HG03045 (cell line): ENCODE measurements at regions not wholly inside any gene's neighbourhood (a gene's known extent, or its start where the extent isn't known, plus 50 kb on each side); places are given as distances from the start of the nearest gene placed in this dataset.

ENCODE experiments used
- ATAC-seq: cut with Tn5 transposase; IDR thresholded peaks from one replicate; pipeline ENCODE4 v1.9.1; 2021; ENCODE audit warnings: mild to moderate bottlenecking, moderate library complexity; ENCODE audit not compliant: unreplicated experiment

- no peak for ATAC-seq
These were observed 1707.6 kb upstream of the SLC10A2 start for GRCh38 chr13:104773775-104774174.

GRCh38 chr13:104769545-104769944 lies 1703.3 kb upstream of the SLC10A2 start:
- ATAC-seq: no peak

DNA sequence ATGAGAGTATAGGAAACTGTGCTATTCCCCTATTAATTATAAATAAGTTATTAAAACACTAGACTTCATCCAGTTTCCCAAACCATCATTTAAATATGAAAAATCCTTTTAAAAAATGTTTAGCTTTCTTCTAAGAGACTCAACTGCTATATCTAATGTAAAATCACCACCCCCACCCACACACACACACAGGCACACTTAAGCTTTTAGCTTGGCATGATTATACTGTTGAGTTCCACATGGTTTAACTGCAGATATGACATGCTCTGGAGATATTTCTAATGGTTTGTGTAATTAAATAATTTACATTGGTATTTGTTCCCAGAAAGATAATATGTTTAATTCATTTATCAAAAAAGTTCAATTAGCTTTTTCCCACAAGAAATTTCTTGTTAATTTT lies 1700.1 kb upstream of the SLC10A2 start:
- no peak for ATAC-seq

DNA sequence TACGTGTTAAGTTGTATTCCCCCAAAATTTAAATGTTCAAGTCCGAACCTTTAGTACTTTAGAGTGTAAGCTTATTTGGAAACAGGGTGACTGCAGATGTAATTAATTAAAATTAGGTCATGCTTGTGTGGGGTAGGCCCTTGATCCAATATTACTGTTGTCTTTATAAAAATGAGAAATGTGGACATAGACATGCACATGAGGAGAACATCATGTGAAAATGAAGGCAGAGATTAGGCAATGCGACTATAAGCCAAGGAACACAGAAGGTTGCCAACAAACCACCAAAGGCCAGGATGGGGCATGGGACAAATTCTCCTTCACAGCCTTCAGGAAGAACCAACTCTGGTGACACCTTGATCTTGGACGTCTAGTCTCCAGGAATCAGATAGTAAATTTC lies 1698.4 kb upstream of the SLC10A2 start:
- no peak for ATAC-seq

- no peak for ATAC-seq
These were observed 1692.9 kb upstream of the SLC10A2 start for GRCh38 chr13:104759069-104759468.

GRCh38 chr13:104757712-104758111 lies 1691.5 kb upstream of the SLC10A2 start:
- no peak for ATAC-seq

GRCh38 chr13:104750377-104750776 lies 1684.2 kb upstream of the SLC10A2 start:
- ATAC-seq: no peak

DNA sequence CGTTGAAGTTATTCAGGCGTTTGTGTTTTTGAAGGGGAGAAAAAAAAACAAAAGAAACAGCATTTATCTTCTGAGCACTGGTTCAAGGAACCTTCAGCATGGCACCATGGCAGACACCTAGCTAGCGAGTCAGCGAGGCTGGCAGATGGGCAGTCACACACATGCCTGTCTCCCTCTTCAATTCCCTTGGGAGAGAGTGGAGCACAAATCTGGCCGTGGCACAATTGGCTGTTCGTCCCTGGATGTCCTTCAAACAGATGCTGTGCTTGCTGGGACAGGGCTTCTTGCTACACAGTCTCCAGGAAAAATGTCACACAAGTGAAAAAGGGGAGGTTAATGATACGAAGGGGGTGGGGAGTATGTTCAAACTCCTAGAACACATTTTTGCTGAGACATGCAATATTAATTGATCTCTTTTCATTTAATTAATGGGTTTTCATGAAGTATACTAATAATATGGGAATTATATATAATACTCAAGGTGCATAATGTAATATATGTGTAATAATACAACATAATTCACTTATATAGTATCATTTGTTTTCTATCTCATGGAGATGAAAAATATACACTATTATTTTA lies 1674.5 kb upstream of the SLC10A2 start:
- no peak for ATAC-seq

DNA sequence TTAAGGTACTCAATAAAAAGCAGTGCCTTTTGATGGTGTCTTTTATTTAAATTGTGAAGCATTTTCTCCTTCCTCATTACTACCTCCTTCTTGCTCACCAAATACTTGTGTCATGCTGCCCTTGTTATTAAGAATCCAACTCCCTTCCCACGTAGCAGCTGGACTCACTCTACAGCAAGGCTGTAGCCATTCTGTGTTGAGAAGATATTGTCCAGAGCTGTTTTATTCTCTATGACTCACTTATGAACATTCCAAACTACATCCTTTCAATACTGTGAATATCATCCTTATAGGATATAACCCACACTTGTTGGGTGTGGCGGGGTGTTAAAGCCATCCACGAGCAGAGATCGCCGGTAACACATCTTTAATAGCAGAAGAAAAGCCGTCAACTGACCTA lies 1671.5 kb upstream of the SLC10A2 start:
- ATAC-seq: no peak

DNA sequence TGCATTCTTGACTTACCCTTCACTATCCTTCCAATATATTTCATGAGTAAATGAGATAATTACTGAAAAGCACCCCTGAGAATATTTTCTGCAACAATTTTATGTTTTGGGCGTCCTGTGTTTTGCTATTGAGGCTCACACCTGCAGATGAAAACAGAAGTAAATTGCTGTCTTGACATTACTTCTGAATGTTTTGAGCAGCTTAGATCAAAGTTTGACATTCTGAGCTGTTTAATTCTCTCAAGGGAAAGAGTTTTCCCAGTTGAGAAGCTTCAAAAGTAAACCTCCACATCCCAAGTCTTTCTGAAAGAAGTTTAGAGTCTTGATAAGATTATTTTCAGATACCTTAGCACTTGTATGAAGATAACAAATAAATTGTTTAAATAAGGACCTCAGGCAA lies 1667.2 kb upstream of the SLC10A2 start:
- no peak for ATAC-seq

- no peak for ATAC-seq
These were observed 1648.9 kb upstream of the SLC10A2 start for GRCh38 chr13:104715111-104715510.

DNA sequence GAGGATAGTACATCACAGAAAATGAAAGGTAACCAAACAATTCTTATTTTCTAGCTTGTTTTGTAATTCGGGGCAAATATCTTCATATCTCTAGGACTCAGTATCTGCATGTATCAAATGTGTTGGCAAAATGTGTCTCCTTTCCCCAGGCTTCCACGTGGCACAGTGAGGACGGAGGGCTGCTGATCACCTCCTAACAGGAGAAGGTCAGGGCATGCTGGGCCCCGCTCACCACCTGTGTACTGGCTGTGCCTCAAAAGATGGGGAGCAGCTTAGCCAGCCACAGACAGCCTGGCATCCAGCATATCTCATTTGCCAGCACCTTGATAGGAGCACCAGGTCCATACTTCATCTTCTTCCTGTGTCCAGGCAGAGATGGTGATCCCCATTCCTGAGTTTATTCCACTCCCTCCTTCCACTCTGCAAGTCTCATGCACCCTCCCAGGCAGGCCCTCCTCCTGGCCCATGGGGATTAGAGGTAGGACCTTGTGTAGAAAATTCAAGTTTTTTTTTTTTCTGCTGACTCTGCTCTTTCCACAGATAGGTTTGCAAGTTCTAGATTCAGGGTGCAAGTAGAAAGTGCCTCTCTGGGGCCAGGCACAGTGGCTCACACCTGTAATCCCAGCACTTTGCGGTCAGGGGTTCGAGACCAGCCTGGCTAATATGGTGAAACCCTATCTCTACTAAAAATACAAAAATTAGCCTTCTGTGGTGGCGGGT lies 1639.0 kb upstream of the SLC10A2 start:
- no peak for ATAC-seq

DNA sequence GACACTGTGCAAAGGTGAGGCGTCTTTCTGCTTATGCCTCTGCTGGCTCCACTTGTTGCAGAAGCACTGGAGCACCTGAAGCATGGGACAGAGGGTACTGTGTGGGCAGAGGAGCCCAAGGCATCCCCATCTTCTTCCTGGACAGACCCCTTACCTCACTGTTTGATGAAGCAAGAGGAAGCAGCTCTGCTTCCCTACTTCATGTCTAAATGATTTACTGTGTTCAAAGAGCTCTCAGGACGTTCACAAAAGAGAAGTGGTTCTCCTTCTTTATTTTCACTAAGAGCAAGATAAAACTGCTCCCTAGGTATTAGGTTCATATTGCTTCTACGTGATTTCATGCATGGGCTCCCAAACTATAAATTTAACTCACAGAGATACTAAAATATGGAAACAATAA lies 1635.4 kb upstream of the SLC10A2 start:
- ATAC-seq: no peak

DNA sequence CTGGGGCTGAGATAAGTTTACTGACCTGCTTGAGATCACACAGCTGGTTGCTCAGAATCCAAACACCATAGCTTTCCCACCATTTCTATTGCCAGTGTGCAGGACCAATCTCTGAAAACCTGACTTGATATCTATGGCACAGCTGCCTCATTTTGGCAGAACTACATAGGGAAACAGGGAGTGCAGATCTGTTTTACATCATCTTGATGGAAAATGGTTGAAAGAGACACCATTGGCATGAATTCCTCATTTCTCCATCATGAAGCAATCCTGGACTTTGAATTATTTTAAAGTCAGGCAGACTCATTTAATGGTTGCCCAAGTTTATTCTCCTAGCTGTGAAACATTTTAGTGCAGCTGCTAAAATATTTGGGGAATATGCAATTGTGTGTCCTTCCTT lies 1628.2 kb upstream of the SLC10A2 start:
- ATAC-seq: no peak

DNA sequence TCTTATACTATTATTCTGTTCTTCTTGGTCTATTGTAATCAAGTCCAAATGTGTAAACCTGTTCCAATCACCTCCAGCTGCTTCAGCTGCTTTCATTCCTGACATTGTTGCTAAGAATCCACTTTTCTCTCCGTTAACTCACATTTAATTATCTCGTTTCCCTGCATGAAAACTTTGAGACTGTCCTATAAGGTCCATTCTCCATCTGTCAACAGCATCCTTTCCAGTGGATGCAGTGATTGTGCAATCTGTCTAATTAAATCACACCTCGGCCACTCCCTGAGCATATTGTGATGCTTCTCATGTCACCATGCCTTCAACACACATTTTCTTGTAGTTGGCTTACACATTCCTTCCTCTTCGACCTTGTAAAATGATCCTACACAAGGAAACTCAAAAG lies 1626.9 kb upstream of the SLC10A2 start:
- ATAC-seq: no peak

DNA sequence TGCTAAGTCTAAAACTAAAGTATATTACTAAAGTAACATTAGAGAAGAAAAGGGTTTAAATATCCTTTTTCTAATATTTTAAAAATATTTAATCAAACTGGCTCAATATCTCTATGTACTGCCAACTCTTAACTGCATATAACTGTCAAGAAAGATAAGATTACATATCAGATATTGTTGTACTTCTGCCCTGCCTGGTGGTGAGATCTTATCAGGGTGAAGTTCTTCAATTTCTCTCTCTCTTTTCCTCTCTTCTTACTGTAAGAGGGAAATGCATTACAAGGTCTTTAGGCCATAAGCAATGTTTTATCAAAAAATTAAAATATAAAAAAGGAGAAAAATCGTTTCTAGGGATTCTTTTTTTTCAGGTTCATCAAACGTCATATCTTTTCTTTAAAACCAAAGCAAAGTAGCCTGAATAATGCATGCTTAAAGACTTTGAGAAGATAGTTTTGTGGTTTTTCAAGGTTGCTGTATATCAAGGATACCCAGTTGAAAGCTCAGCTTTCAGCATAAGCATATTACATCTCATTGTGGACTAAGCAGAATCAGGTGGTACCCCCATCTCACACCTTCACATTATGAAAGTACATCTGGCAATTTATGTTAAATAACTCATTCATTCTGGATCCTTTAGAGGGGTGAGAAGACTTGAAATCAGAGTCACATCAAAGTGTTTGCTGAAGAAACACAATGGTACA lies 1625.7 kb upstream of the SLC10A2 start:
- ATAC-seq: no peak

DNA sequence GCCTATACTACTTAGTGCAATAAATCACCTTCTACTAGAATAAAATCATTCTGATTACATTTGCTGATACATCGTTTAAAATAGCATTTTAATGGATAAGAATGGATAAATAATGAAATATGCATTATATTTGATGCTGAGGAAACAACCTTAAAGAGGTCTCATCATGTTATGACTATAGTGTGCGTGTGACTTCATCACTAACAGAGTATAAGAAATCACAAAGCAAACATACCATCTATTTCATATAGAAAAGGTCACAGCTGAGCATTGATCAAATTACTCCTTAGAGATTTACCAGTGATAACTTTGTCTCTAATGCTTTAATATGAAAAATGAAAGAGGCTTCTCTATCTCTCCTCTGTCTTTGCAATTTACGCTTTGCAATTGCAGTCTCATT lies 1620.3 kb upstream of the SLC10A2 start:
- ATAC-seq: no peak

DNA sequence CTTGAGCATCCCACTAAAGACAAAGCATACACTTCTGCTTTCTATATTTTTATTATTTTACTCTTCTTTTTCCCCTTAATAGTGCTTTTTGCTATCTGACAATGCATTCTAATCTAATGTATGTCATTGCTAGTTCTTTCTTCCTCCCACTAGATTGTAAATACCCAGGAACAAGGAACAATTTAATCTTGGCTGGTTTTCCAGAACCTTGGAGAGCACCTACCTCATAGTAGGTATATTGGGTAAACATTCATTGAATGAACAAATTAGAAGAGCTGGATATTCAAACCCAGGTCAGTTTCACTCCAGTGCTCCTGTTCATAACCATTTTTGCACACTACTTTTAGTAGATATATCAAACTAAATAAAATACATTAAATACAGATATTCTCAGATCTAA lies 1617.6 kb upstream of the SLC10A2 start:
- ATAC-seq: no peak

GRCh38 chr13:104678161-104678560 lies 1611.9 kb upstream of the SLC10A2 start:
- ATAC-seq: no peak

DNA sequence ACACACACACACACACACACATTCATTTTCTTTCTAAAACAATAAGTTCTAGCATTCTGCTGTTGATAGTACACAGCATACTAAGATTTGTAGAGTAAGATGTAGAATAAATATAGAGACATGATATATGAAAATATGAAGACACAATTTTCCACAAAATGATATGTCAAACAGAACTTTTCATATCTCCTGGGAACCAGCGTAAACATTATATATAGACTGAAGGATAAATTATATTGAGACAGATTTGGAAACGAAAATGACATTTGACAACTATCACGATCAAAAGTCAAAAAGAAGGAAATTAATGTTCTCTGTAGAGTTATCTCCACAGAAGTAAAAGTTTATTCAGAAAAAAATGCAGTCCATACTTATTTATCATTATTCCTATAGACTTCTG lies 1605.7 kb upstream of the SLC10A2 start:
- no peak for ATAC-seq

- ATAC-seq: no peak
These were observed 1591.0 kb upstream of the SLC10A2 start for GRCh38 chr13:104657196-104657595.

DNA sequence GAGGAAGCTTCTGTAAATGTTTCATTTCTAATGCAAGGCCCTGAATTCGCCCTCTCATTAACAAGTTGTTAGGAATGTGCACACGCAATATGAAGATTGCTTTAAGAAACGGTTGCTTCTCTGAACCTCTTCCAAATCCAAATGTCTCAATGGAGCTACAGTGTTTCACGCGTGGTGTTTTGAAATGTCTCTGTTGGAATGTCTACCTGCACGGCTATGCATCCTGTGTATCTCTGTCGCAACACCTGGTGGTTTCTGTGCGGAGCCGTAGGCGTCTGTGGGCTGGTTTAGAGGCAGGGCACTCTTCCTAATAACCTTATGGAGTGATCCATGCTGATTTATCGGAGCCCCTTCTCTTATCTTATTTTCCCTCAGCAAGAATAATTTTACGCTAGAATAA lies 1584.2 kb upstream of the SLC10A2 start:
- ATAC-seq: no peak
